Thoracic aorta (tissue), 2 donors: ENCODE measurements at regions not wholly inside any gene's neighbourhood (a gene's known extent, or its start where the extent isn't known, plus 50 kb on each side); places are given as distances from the start of the nearest gene placed in this dataset.

Experiments
- ATAC-seq: fragments of 150-250 bp; one replicate; pipeline ENCODE4 v1.8.0; 2017; ENCODE audit warnings: low read depth; ENCODE audit not compliant: insufficient number of reproducible peaks, low FRiP score
- DNase-seq: peaks from one replicate; pipeline ENCODE4 v3.0.0-alpha.2; 2020; ENCODE audit warnings: low spot score
- H3K27ac ChIP-seq, 2 donors: fragments of 200-600 bp; sonication (generic); 1 replicate in 1 of 2; 2 replicates in 1 of 2; pipeline ENCODE4 v1.5.1; 2016; ENCODE audit warnings: mild to moderate bottlenecking in 2 of 2, moderate library complexity in 2 of 2
- H3K27me3 ChIP-seq: fragments of 200-600 bp; sonication (generic); replicated peaks from 2 replicates; pipeline ENCODE4 v1.6.0; 2016; ENCODE audit warnings: mild to moderate bottlenecking; ENCODE audit not compliant: insufficient read depth
- H3K36me3 ChIP-seq: fragments of 200-600 bp; sonication (generic); one replicate; pipeline ENCODE4 v1.5.1; 2016
- H3K4me1 ChIP-seq, 2 donors: fragments of 200-600 bp; sonication (generic); 1 replicate in 1 of 2; 2 replicates in 1 of 2; pipeline versions ENCODE4 v1.5.1 to v1.6.0; 2016; ENCODE audit warnings: low read depth in 2 of 2, mild to moderate bottlenecking in 1 of 2; ENCODE audit not compliant: control insufficient read depth in 1 of 2
- H3K4me3 ChIP-seq: fragments of 200-600 bp; sonication (generic); 2 replicates; pipeline ENCODE4 v1.5.1; 2016; ENCODE audit warnings: mild to moderate bottlenecking
- H3K9me3 ChIP-seq: fragments of 200-600 bp; sonication (generic); 2 replicates; pipeline ENCODE4 v1.5.1; 2016
- TF ChIP-seq, protein P1 (sequence below): fragments of 200-600 bp; sonication (generic); IDR thresholded peaks from one replicate; pipeline ENCODE4 v1.5.1; 2019; ENCODE audit warnings: antibody characterized with exemption

DNA sequence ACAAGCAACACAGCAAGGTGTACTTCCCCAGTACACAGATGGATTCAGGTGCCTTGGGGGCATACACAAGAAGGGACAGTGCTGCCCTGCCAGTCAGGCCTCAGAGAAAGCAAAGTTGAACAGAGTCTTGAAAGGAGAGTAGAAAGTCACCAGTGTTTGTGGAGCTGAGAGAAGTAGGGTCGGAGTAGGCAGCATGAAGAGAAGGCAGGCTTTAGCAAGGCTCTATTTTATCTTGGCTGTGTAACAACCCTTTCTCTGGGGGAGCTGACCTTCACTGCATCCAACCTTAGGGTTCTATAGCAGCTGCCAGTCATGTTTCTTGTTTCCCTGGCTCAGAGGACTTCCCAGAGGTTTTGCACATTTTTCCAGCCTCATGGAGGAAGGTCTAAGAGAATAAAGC lies 77.4 kb upstream of the BLID start:
- Histone ChIP-seq H3K9me3 (no peaks in the 10 kb centered on the region), H3K4me1 (peaks cover 34 to 88% of the 10 kb centered on the region in 2 donors)

DNA sequence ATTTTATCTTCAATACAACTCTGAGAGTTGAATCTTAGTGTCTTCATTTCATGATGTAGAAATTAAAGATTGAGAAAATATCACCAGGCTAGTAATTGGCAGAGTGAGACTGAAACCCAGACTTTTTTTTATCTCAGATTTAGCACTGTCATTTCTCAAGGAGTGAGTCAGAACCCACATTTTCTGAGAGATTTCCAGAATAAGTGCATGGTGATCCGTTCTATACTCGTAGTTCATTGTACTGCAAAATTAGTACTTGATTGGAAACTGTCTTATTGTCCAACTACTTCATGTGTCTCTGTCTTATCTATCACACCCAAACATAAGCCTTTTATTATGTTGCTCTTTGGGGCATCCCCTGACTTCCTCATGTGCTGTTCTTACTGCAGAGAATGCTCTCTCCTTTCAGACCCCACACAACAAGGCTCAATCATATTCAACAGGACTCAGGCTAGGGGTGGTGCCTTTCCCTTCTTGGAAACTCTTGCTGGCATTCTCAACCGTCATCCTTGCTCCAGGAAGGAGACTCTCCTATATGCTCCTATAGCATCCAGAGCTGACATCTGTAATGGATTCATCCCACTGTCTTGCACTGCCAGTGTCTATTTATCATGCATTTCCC lies 76.7 kb upstream of the BLID start:
- H3K4me1 ChIP-seq: peaks cover 37 to 88% of the 10 kb centered on the region in 2 donors
- H3K27ac ChIP-seq: peak overlapping the region; percentile 87 to 95
- H3K9me3 ChIP-seq: no peaks in the 10 kb centered on the region
- H3K4me3 ChIP-seq: no peak overlapping the region
- no peaks in the 10 kb centered on the region for H3K36me3 ChIP-seq
- DNase-seq (no peak), ATAC-seq (no peak)
- TF ChIP-seq, protein P1, sequence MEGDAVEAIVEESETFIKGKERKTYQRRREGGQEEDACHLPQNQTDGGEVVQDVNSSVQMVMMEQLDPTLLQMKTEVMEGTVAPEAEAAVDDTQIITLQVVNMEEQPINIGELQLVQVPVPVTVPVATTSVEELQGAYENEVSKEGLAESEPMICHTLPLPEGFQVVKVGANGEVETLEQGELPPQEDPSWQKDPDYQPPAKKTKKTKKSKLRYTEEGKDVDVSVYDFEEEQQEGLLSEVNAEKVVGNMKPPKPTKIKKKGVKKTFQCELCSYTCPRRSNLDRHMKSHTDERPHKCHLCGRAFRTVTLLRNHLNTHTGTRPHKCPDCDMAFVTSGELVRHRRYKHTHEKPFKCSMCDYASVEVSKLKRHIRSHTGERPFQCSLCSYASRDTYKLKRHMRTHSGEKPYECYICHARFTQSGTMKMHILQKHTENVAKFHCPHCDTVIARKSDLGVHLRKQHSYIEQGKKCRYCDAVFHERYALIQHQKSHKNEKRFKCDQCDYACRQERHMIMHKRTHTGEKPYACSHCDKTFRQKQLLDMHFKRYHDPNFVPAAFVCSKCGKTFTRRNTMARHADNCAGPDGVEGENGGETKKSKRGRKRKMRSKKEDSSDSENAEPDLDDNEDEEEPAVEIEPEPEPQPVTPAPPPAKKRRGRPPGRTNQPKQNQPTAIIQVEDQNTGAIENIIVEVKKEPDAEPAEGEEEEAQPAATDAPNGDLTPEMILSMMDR: no peak
- no peaks in the 10 kb centered on the region for H3K27me3 ChIP-seq

More for the DNA sequence above, 77.4 kb upstream of the BLID start:
- DNase-seq: no peak
- Histone ChIP-seq H3K27ac (peak overlapping the region; percentile 87 to 95), H3K27me3 (no peaks in the 10 kb centered on the region), H3K4me3 (no peak overlapping the region), H3K36me3 (no peaks in the 10 kb centered on the region)
- ATAC-seq: no peak
- TF ChIP-seq, protein P1: no peak

DNA sequence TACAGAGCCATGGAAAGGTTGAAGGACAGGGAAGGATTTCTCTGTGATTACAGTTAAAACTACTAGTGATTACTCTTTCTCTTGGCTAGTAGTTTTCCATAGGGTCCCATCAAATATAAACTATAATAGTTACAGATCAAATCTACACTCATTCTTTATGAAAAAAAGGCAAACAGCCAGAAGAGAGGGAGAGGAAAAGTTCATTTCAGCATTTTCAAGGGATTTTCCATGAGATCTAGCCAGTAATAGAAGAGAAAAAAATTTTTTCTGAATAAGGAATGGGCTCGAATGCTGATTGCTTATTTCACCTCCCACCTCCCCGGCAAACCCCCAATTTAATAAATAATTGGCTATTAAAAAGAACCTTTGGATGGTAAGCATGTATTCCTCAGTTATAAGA lies 74.8 kb upstream of the BLID start:
- no peak for DNase-seq
- Histone ChIP-seq H3K27ac (peak overlapping the region; percentile 87 to 95), H3K36me3 (no peaks in the 10 kb centered on the region), H3K4me3 (no peak overlapping the region), H3K9me3 (peaks cover 6% of the 10 kb centered on the region), H3K27me3 (no peaks in the 10 kb centered on the region), H3K4me1 (peaks cover 26 to 74% of the 10 kb centered on the region in 2 donors)
- no peak for ATAC-seq
- TF ChIP-seq, protein P1: no peak

DNA sequence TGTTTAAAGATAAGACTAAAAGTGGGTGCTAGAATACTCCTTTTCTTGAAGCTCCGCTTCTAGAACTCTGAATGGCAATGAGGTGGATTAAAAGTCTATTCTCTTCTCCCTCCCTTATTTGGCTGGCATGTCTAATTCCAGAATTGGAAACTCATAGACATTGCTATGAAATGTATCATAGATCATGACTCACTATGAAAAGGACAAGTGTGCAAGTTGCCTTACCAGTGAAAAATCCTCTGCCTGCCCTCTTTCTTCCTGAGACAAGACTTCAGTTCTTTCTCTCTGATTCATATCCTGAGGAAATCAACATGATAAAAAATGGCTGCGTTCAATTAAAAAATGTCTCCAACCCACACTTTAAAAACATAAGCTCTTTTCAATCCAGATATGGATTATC lies 73.2 kb upstream of the BLID start:
- DNase-seq: no peak
- Histone ChIP-seq H3K27ac (peak overlapping the region; percentile 87 to 95), H3K9me3 (peaks cover 14% of the 10 kb centered on the region), H3K4me1 (peaks cover 24 to 61% of the 10 kb centered on the region in 2 donors), H3K4me3 (peak overlapping the region; percentile 30), H3K36me3 (no peaks in the 10 kb centered on the region), H3K27me3 (no peaks in the 10 kb centered on the region)
- TF ChIP-seq, protein P1: no peak
- ATAC-seq: peak; percentile 95

DNA sequence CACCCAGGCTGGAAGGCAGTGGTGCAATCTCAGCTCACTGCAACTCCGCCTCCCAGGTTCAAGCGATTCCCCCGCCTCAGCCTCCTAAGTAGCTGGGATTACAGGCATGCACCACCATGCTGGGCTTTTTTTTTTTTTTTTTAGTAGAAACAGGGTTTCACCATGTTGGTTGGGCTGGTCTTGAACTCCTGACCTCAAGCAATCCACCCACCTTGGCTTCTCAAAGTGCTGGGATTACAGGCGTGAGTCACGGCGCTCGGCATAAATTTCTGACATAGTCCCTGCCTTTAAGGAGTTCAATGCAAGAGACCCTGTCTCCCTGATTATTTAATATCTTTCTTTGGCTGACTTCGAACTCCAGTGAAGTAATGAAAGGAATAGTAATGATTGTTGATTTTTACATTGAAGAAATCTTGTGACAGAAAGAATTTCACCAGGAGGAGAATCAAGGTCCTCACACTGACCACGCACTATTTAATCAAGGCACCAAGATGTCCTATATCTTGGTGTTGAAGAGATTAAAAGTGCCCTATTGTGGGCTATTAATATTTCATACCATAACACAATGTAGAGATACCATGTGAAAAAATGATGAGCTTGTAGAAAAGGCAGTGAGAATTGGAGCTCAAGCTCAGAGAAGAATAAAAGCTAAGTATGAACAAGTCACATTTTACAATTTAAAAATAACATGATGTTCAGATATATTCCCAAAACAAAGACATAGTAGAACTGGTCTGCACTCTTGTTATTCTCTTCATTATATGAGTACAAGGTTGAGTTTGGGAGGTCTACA lies 71.6 kb upstream of the BLID start:
- H3K27ac ChIP-seq: peak overlapping the region; percentile 87 to 95
- no peak for ATAC-seq
- TF ChIP-seq, protein P1: no peak

More for the DNA sequence above, 71.6 kb upstream of the BLID start:
- Histone ChIP-seq H3K4me3 (no peak overlapping the region), H3K4me1 (peaks cover 14 to 44% of the 10 kb centered on the region in 2 donors), H3K36me3 (no peaks in the 10 kb centered on the region), H3K27me3 (no peaks in the 10 kb centered on the region), H3K9me3 (peaks cover 14% of the 10 kb centered on the region)
- DNase-seq: no peak
